Kidney tubule cell (primary cell): ENCODE measurements at regions not wholly inside any gene's neighbourhood (a gene's known extent, or its start where the extent isn't known, plus 50 kb on each side); places are given as distances from the start of the nearest gene placed in this dataset.

Experiments used
- DNase-seq: peaks from one replicate; pipeline ENCODE4 v3.0.0-alpha.2; 2018; ENCODE audit warnings: low spot score

DNA sequence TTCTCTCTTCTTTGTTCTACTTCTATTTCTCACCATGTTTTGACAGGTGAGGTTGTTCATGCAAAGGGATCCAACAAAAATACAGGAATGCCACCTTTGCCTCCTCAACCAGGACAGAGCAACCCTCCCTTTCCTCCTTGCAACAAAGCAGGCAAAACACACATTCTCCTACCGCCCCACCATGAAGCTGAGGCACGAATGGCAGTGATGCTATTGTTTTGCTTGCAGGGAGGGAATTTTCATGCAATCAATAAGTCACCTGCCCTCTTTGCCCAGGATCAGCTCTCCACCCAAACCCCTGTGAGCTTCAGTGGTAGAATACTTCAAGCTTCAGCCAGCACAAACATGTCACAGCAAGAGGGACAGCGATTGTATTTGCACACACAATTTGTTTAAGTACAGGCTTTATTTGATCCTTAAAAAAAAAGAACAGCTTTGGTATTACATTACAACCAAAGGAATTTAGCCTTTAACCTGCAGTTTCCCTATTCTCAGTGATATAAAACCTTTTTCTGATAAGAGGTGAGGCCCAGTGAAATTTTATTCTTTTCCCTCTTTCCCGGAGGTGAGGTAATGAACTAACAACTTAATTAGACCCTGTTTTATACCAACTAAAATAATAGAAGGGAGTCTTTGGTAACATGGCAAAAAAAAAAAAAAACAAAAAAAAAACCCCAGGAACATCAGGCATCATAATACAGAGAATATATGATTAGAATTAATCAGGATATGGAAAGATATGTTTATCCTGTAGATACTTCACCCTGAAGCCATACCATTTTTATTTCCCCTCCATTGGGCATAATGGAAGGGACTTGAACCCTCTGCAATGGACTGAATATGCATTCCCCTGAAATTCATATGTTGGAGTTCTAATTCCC, 87.0 kb upstream of the EEA1 start:
- DNase-seq: no peak

DNA sequence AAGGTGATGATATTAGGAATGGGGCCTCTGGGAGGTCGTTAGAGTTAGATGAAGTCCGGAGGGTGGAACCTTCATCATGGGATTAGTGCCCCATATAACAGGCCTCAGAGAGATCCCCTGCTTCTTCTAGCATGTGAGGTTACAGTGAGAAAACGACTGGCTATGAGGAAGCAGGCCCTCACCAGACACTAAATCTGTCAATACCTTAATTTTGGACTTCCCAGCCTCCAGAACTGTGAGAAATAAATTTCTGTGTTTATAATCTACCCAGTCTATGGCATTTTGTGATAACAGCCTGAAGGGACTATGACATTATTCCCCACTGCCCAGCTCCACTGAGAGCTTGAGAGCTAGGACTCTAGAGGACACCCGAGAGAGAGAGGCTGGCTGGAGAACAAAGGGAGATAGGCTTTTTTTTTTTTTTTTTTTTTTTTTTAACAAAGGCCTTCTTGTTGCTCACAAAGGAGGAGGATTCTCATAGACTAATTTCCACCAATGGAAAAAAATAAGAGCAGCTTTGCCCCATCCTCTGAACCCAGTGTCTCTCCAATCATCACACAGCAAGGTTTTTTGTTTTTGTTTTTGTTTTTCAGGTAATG, 87.8 kb upstream of the EEA1 start:
- DNase-seq: no peak

DNA sequence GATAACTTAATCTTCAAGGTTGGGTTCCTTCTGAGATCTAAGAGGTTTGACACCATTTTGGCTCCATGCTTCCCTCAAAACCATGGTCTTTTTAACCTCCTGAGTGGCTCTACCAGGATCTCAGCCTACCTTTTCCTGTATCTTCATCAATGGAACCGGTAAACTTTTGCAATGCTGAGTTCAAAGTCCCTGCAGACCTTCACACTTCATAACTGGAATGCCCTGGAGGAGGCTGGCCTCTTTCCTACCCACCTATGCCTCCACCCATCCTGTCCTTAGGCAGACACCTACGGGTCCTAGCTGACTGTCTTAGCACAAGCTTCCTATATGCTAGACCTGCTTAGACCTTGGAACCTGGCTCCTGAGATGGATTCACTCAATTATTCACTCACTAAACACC, 89.5 kb upstream of the EEA1 start:
- DNase-seq: no peak

DNA sequence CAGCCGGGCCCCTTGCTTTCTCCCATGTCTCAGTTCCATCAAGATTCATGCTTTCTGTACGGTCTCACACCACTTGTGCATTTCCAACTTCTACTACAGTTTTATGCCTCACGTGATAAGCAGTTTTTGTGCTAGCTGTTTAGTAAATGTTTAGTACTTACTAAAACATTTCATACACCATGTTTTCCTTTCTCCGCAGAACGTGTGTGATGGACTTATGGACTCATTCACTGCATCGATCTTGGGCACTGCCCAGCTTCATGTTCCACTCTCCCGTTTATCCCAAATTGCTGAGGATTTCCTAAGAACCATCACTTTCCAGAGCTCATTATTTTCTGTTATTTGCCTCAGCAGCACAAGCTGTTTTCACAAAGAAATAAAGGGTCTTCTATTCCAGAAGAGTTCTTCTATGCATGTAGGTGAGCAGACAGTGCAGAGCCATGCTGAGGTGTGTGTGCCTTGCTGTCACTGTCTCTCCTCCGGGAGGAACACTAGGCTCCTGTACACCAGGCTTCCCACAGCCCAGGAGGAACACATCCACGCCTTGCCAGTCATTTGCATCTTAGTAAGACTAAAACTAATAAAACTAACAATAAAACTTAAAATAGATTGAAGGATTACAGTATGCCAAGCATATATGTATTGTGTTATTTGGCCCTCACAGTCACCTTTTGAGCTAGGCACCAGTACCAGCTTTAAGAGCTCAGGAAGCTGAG, 90.3 kb upstream of the EEA1 start:
- no peak for DNase-seq

DNA sequence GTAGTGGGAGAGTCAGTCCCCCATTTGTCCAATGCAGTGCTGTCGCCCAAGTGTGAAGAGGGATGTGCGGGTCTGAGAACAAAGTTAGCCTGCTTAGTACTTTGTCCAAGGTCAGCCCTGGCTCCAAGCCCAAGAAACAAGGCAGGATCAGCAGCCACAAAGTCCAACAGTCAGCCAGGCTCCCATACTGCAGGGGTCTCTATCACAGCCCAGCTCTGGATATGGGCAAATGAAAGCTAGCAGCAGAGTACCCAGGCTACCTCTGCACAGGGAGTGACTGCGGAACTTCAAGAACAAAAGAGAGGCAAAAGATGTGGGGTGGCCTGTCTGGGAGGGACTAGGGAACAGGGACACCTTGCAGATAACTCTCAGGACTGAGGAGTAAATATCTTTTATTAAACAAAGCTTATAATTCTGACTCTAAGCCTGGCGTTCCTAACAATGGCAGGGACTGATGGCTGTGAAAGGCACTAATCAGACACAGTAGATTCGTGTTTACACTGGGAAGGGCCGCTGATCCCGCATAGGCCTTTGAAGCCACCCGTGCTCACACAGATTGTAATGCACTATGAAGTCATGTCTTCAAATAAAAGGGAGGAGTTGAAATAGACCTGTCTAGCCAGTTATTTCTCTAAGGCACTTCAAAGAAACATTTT, 91.0 kb upstream of the EEA1 start:
- DNase-seq: no peak

DNA sequence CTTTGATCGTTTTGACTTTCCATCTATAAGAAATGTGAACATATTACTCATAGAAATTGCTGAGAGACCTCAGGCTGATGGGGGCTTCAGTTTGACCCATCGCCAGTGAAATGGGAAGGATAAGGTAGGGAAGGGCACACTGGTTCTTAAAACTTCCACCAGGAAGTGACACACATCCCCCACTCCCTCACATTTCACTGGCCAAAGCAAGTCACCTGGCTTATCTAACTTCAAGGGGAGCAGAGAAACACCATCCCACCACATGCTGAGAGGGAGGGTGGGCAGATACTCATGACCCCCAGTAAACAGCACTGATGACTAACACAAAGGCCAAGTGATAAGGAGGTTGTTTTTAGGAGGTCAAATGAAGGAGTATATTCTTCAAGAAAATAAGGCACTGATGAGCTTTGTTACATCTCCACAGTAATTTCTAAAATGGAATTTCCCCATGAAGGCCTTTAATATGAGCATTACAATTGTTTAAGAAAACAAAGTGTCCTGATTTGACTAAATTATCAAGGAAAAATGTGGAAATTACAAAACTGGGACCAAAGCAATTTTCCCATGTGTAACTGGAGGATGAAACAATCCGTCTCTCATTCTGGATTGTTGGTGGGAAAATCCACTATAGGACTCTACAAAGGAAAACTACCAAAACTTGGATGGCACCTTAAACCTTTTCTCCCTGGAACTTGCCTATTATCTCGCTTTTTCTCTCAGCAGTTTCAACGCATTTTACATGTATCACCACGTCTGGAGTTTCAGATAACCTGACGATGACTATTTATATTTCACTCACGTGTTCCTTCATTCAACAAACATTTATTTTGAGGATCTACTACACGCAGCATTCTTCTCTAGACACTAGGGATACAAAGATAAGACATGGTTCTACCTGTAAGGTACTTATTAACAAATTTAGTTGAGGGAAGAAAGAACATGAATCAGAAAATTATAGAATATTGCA, 91.8 kb upstream of the EEA1 start:
- no peak for DNase-seq

DNA sequence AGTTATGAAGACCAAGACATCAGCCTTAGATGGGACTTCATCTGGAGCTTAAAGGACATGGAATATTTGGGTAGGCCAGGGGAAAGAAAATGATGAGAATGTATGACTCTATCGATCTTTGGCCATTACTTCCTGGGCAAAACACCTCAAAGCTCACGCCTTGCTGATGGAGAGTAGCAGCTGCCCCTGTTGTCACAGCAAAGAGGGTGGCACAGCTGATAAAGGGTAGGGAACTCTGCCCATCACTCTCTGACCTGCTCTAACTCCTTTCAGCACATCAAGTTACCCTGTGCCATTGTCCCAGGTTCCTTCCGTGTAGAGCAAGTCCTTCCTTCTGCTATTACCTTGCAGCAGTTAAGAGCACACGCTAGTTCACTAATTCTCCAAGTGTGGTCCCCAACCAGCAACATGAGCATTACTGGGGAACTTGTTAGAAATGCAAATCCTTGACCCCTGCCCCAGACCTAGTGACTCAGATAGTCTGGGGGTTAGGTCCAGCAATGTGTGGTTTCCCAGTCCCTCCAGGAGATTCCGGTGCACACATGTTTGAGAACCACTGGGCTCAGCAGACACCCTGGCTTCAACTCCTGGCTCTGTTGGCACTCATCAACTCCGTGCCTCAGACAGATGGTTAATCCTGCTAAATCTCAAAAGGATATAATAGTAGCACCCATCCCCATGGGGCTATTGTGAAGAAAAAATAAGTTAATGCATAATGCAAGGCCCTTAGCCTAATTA, 93.7 kb upstream of the EEA1 start:
- DNase-seq: peak; percentile 19

DNA sequence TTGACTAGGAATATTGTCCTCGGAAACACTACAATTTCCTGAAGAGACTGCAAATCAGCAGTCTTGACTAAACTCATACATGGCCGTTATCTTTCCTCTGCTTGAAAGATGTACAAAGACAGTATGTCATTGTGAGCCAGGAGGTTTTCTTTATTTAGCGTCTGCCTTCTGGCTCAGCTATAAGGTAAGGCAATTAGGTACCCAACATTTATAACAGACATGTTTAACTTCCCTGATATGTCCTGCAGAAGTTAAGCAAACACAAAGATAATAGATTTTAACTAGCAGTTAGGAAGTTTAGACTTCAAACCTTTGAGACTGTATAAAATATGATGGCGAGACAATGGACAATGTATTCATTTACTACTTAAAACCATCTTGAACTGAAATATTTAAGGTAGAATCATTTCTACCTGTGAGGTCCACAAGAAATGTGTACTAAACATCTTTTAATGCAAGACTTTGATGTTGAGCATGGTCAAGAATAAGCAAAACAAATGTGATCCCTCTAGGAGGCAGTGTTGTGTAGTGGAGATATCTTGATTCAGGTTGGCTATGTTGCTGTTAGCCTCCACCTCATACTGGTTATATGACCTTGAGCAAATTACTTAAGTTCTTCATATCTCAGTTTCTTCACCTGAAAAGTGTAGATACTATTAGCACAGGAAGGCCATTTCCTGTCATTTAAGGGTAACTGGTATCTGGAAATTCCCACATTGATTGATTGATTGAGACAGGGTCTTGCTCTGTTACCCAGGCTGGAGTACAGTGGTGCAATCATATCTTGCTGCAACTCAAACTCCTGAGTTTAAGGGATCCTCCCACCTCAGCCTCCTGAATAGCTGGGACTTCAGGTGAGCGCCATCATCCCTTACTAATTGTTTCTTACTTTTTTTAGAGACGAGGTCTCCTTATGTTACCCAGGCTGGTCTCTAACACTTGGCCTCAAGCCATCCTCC, 96.3 kb upstream of the EEA1 start:
- peak; percentile 59 for DNase-seq

DNA sequence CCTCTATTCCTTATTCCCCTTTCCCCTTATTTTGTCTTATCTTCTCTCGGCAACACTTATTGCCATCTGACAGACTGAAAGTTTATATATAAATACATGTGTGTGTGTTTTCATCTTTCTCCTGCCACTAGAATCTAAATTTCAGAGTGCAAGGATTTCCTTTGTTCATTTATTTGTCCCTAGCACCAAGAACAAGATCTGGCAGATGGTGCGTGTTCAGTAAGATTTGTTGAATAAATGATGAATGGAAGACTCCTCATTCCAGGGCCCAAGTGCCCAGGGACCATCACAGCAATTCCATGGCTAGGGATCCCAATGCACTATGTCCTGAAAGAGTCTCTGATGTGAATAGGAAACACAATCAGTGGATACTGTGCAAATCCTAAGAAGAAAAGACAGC, 97.9 kb upstream of the EEA1 start:
- DNase-seq: no peak

DNA sequence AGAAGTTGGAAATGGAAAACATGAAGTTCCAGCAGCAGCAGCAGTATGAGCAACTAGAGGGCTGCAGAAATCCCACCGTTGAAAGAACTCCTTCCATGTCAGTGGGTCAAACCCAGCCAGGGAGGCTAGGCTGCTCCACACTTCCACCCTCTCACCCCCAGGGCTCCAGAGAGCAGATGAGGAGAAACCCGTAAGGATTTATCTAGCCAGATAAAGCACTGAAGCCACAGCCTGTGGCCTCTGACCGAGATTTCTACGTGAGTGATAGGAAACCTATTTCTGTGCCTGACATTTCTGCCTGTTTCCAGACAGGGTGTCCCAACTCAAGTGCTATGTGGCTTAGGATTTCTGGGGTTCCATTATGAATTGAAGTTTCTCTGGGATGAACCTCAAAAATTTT, 100.0 kb upstream of the EEA1 start:
- DNase-seq: no peak

DNA sequence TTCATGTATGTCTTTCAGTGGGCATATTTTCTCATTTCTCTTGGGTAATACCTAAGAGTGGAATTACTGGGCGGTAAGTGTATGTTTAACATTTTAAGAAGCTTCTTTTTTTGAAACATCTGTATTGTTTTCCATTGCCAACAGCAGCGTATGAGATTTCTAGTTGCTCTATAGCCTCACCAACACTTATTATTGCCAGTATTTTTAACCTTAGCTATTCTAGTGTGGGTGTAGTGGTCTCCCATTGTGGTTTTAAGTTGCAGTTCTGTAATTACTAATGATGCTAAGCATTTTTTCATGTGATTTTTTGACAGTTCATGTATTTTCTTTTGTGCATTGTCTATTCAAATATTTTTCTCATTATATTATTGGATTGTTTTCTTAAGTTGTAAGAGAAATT, 101.9 kb upstream of the EEA1 start:
- DNase-seq: no peak

DNA sequence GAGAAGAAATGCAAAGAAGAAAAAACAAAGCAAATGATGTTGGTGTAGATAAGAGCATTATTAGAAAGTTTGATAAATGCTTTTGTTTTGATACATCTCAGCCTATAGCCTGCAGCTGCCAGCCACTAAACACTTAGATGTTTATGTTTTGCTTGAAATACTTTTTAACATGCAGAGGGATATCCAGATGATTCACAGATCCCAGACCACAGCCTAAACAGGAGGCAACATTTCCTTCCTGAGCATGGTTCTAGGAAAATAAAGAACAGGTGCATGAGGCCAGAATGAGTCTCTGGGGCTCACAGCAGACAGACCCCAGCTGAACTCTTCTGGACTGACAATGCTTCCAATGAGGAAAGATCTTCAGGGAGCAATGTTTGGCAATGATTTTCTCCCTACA, 103.7 kb upstream of the EEA1 start:
- DNase-seq: no peak

DNA sequence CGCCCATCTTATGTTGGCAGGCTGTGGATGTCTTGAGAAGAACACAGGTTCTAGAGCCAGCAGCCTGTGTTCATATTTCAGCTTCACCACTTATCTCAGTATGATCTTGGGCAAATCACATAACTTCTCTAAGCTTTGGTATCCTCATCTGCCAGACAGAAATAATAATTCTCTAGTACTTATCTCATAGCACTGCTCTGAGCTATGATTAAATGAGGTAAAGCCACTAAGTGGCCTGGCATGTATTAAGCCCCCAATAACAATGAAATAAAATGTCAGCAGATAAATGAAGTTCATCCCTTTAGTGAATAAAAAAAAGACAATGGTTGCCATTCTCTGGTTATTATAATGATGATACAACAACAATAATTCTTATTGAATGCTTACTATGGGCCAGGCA, 104.9 kb upstream of the EEA1 start:
- DNase-seq: no peak

DNA sequence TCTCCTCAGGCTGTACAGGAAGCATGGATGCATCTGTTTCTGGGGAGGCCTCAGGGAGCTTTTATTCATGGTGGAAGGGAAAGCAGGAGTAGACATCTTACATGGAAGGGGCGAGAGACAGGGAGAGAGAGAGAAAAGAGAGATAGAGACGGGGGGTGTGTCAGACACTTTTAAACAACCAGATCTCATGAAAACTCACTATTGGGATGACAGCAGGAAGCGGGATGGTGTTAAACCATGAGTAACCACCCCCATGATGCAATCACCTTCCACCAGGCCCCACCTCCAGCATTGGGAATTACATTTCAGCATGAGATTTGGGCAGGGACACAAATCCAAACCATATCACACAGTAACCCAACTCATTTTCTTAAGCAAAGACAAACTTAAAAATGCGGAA, 110.0 kb upstream of the EEA1 start:
- DNase-seq: no peak

DNA sequence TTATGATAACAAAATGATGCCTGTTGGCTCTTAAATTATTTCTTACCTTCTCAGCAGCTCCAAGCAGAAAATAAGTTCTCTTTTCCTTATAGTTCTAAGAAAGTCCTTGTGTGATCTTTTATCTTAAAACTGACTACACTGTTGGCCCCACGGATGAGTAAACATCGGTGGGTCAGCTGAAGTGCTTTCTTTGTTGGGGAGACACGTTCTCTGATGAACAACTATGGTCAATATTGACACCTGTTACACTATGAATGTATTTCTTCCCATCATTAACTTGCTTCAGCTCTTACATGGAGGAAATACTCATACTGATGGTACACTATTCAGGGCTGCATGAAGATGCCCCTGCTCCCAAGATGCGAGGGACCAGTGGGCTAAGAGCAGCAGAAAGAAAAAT, 110.8 kb upstream of the EEA1 start:
- DNase-seq: no peak

DNA sequence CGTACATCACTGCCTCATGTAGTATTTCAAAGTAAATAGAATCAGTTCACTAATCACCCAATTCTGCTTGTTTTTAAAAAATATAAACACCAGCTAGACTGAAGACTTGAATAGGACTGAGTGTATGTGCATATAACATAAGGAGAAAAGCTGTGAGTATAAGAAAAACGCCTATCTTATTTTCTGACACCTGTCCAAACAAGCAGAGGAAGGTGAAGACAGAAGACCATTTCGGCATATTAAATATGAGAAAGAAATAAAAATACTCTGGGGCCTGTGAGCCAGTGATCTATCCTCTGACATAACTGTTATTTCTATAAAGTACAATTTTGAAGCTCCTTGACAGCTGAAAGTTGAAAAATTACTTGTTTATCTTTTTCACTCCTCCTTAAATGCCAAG, 111.3 kb upstream of the EEA1 start:
- DNase-seq: no peak

DNA sequence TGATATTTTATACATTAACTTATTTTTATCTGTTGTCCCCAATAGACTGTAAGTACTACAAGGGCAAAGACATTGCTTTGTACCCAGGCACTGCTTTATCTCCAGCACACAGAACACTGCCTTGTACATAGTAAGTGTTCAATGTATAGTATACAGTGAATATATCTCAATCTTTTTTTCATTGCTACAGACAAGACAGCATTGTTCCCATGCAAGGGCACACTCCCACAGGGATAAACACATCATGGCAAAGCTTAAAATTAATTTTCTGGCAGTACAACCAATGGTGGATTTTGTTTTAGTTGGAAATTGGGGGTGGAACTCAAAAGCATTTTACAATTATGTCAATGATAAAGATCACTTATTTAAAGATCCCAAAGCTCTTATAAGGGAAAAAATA, 112.3 kb upstream of the EEA1 start:
- DNase-seq: no peak

DNA sequence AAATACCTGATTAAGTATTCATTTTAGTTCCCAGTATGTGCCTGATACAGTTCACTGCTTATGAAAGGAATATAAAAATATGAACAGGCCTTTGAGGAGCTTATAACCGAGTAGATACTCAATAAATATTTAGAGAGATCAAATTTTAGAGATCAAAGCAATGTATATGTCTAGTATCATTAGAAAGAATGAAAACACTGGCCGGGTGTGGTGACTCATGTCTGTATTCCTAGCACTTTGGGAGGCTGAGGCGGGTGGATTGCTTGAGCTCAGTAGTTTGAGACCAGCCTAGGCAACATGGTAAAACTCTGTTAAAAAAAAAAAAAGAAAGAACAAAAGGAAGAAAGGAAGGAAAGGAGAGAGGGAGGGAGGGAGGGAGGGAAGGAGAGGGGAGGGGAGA, 113.2 kb upstream of the EEA1 start:
- no peak for DNase-seq

DNA sequence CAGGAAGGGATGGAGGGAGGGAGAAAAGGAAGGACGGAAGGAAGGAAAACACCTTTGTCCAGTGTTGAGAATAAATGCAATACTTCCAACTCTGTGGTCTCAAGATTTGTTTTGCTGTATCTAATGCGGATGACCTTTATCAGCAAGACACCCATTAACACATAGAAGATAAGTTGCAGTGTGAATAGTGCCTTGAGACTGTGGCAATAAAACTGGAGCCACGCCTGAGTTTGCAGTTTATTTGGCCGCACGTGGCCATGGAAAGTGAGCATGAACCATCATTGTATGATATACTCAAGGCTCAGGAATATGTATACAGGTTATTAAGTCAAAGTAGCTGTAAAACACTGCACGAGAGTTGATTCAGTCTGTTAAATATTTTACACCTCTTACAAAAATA, 113.6 kb upstream of the EEA1 start:
- DNase-seq: no peak
